ENCODE measurements at regions not wholly inside any gene's neighbourhood (a gene's known extent, or its start where the extent isn't known, plus 50 kb on each side); places are given as distances from the start of the nearest gene placed in this dataset.
A peak's percentile ranks its signal among the peaks of the same experiment; 100 is the strongest.

- DNase-seq (ENCODE audit: low read depth): no peak
Measured at GRCh38 chr7:18201350-18201749, 173.7 kb upstream of the PRPS1L1 start.

- DNase-seq (ENCODE audit: low read depth): no peak
Measured at GRCh38 chr7:18202315-18203045, 174.8 kb upstream of the PRPS1L1 start.

- no peak for DNase-seq (ENCODE audit: low read depth)
Measured at GRCh38 chr7:18206331-18206730, 178.7 kb upstream of the PRPS1L1 start.

- DNase-seq (ENCODE audit: low read depth): no peak
Measured at GRCh38 chr7:18208921-18209320, 181.3 kb upstream of the PRPS1L1 start.

- DNase-seq (ENCODE audit: low read depth): no peak
Measured at GRCh38 chr7:18210377-18210776, 182.7 kb upstream of the PRPS1L1 start.

GRCh38 chr7:18210788-18211187 lies 183.1 kb upstream of the PRPS1L1 start:
- no peak for DNase-seq (ENCODE audit: low read depth)

- peak; percentile 2 for DNase-seq (ENCODE audit: low read depth)
Measured at GRCh38 chr7:18212308-18212707, 184.7 kb upstream of the PRPS1L1 start.

GRCh38 chr7:18212758-18213157 lies 185.1 kb upstream of the PRPS1L1 start:
- DNase-seq (ENCODE audit: low read depth): peak; percentile 4

- no peak for DNase-seq (ENCODE audit: low read depth)
Measured at GRCh38 chr7:18213652-18214051, 186.0 kb upstream of the PRPS1L1 start.

GRCh38 chr7:18216270-18216669 lies 188.6 kb upstream of the PRPS1L1 start:
- no peak for DNase-seq (ENCODE audit: low read depth)

- DNase-seq (ENCODE audit: low read depth): peak; percentile 41
Measured at GRCh38 chr7:18221377-18222293, 194.0 kb upstream of the PRPS1L1 start.

GRCh38 chr7:18222636-18223035 lies 195.0 kb upstream of the PRPS1L1 start:
- no peak for DNase-seq (ENCODE audit: low read depth)

- DNase-seq (ENCODE audit: low read depth): no peak
Measured at GRCh38 chr7:18224138-18224537, 196.5 kb upstream of the PRPS1L1 start.

- no peak for DNase-seq (ENCODE audit: low read depth)
Measured at GRCh38 chr7:18225067-18225466, 197.4 kb upstream of the PRPS1L1 start.

GRCh38 chr7:18226598-18226997 lies 199.0 kb upstream of the PRPS1L1 start:
- no peak for DNase-seq (ENCODE audit: low read depth)

- no peak for DNase-seq (ENCODE audit: low read depth)
Measured at GRCh38 chr7:18228686-18229085, 201.0 kb upstream of the PRPS1L1 start.

- no peak for DNase-seq (ENCODE audit: low read depth)
Measured at GRCh38 chr7:18230271-18230670, 202.6 kb upstream of the PRPS1L1 start.

GRCh38 chr7:18231854-18232253 lies 204.2 kb upstream of the PRPS1L1 start:
- no peak for DNase-seq (ENCODE audit: low read depth)

- no peak for DNase-seq (ENCODE audit: low read depth)
Measured at GRCh38 chr7:18234519-18234918, 206.9 kb upstream of the PRPS1L1 start.

- no peak for DNase-seq (ENCODE audit: low read depth)
Measured at GRCh38 chr7:18235819-18236218, 208.2 kb upstream of the PRPS1L1 start.

GRCh38 chr7:18239212-18239611 lies 211.6 kb upstream of the PRPS1L1 start:
- no peak for DNase-seq (ENCODE audit: low read depth)

GRCh38 chr7:18241543-18242231 lies 214.0 kb upstream of the PRPS1L1 start:
- no peak for DNase-seq (ENCODE audit: low read depth)

GRCh38 chr7:18243731-18244130 lies 216.1 kb upstream of the PRPS1L1 start:
- DNase-seq (ENCODE audit: low read depth): no peak

All from iris pigment epithelial cell (primary cell).